Upper lobe of left lung (tissue), 6 donors: ENCODE measurements at regions not wholly inside any gene's neighbourhood (a gene's known extent, or its start where the extent isn't known, plus 50 kb on each side); places are given as distances from the start of the nearest gene placed in this dataset.

Experiments
- ATAC-seq, 2 donors: fragments of 200-7000 bp; cut with Tn5 transposase; one replicate each; pipeline ENCODE4 v1.9.1; 2022; ENCODE audit warnings: mild to moderate bottlenecking in 2 of 2, moderate library complexity in 2 of 2; ENCODE audit not compliant: low FRiP score in 2 of 2
- DNase-seq, 2 donors: peaks; one replicate each; pipeline ENCODE4 v3.0.0-alpha.2; 2019 to 2020
- H3K27ac ChIP-seq, 4 donors: fragments of 200-600 bp; sonication (generic); one replicate each; pipeline ENCODE4 v1.5.1; 2016 to 2019
- H3K27me3 ChIP-seq, 4 donors: fragments of 200-600 bp; sonication (generic); one replicate each; pipeline ENCODE4 v1.5.1; 2017 to 2019
- H3K36me3 ChIP-seq, 4 donors: fragments of 200-600 bp; sonication (generic); one replicate each; pipeline ENCODE4 v1.5.1; 2016 to 2019
- H3K4me1 ChIP-seq, 4 donors: fragments of 200-600 bp; sonication (generic); one replicate each; pipeline ENCODE4 v1.5.1; 2018 to 2019
- H3K4me3 ChIP-seq, 4 donors: fragments of 200-600 bp; sonication (generic); one replicate each; pipeline ENCODE4 v1.5.1; 2017 to 2019; ENCODE audit warnings: mild to moderate bottlenecking in 2 of 4, moderate library complexity in 1 of 4
- H3K9me3 ChIP-seq, 4 donors: fragments of 200-600 bp; sonication (generic); one replicate each; pipeline ENCODE4 v1.5.1; 2018 to 2019
- CTCF ChIP-seq, 6 experiments: fragments of 450-650 bp in 4 of 6; fragments of 200-600 bp in 2 of 6; sonication (generic) in 2 of 6; IDR thresholded peaks; one replicate each; pipeline ENCODE4 v1.5.1; 2016 to 2019; ENCODE audit warnings: antibody characterized with exemption in 6 of 6
- EP300 ChIP-seq, 4 donors: sonication (generic); formaldehyde crosslinking; IDR thresholded peaks; one replicate each; pipeline ENCODE4 v1.5.1; 2017; ENCODE audit warnings: antibody characterized with exemption in 4 of 4, control low read depth in 2 of 4
- POLR2A ChIP-seq, 4 donors: fragments of 450-650 bp; IDR thresholded peaks; one replicate each; pipeline ENCODE4 v1.5.1; 2016 to 2017; ENCODE audit warnings: antibody characterized with exemption in 4 of 4, mild to moderate bottlenecking in 2 of 4
- POLR2AphosphoS5 ChIP-seq, 2 donors: sonication (generic); formaldehyde crosslinking; IDR thresholded peaks; one replicate each; pipeline ENCODE4 v1.5.1; 2017; ENCODE audit warnings: antibody characterized with exemption in 2 of 2
- WGBS, 2 donors: methylation state at CpG; one replicate each; pipeline ENCODE4 v1.1.5; 2017 to 2018; 5-methylcytosine and 5-hydroxymethylcytosine counted together
- donor health status: DM: no; HTN: no; CAD: no; lungs with moderate emphysema.
- donor health status: DM: no; HTN: yes; CAD: no; lungs with severe emphysema.

GRCh38 chr16:16865374-16865773 is 486.4 kb downstream of the NPIPA7 start:
- TF ChIP-seq POLR2A (IDR thresholded peaks at IDR 0.05) = no peak
- TF ChIP-seq CTCF (IDR thresholded peaks at IDR 0.05) = no peak
- TF ChIP-seq POLR2AphosphoS5 (IDR thresholded peaks at IDR 0.05) = no peak
- H3K36me3 ChIP-seq = no peaks in the 10 kb centered on the region
- no peaks in the 10 kb centered on the region for H3K4me1 ChIP-seq
- ATAC-seq = no peak
- H3K9me3 ChIP-seq = no peaks in the 10 kb centered on the region
- H3K27ac ChIP-seq = no peak overlapping the region
- H3K4me3 ChIP-seq = no peak overlapping the region
- H3K27me3 ChIP-seq = no peaks in the 10 kb centered on the region
- DNase-seq = no peak
- 75 to 76% methylated on average over 3 of the region's 3 CpGs for WGBS, 2 donors

GRCh38 chr16:16867973-16868372 is 489.0 kb downstream of the NPIPA7 start:
- no peak for DNase-seq
- no peaks in the 10 kb centered on the region for H3K4me1 ChIP-seq
- no peaks in the 10 kb centered on the region for H3K9me3 ChIP-seq
- H3K27me3 ChIP-seq = no peaks in the 10 kb centered on the region
- 49 to 59% methylated on average over 7 of the region's 7 CpGs for WGBS, 2 donors
- H3K36me3 ChIP-seq = no peaks in the 10 kb centered on the region
- H3K4me3 ChIP-seq = no peak overlapping the region
- no peak for ATAC-seq
- no peak for TF ChIP-seq EP300 (IDR thresholded peaks at IDR 0.05)
- no peak for TF ChIP-seq CTCF (IDR thresholded peaks at IDR 0.05)
- TF ChIP-seq POLR2A (IDR thresholded peaks at IDR 0.05) = no peak
- no peak for TF ChIP-seq POLR2AphosphoS5 (IDR thresholded peaks at IDR 0.05)
- no peak overlapping the region for H3K27ac ChIP-seq

- Histone ChIP-seq H3K4me3 (no peak overlapping the region), H3K27ac (no peak overlapping the region), H3K9me3 (no peaks in the 10 kb centered on the region), H3K4me1 (no peaks in the 10 kb centered on the region), H3K36me3 (no peaks in the 10 kb centered on the region), H3K27me3 (no peaks in the 10 kb centered on the region)
- TF ChIP-seq POLR2AphosphoS5 (IDR thresholded peaks at IDR 0.05) (no peak), POLR2A (IDR thresholded peaks at IDR 0.05) (no peak), CTCF (IDR thresholded peaks at IDR 0.05) (no peak), EP300 (IDR thresholded peaks at IDR 0.05) (no peak)
- 26 to 44% methylated on average over 2 of the region's 2 CpGs for WGBS, 2 donors
- no peak for DNase-seq
- ATAC-seq = no peak
These were observed 489.8 kb downstream of the NPIPA7 start for GRCh38 chr16:16868727-16869126.

GRCh38 chr16:16869746-16870145 is 490.8 kb downstream of the NPIPA7 start:
- DNase-seq (no peak), ATAC-seq (no peak)
- H3K9me3 ChIP-seq = no peaks in the 10 kb centered on the region
- WGBS, 2 donors = 61 to 77% methylated on average over 5 of the region's 5 CpGs
- no peaks in the 10 kb centered on the region for H3K27me3 ChIP-seq
- H3K4me1 ChIP-seq = no peaks in the 10 kb centered on the region
- no peaks in the 10 kb centered on the region for H3K36me3 ChIP-seq
- H3K27ac ChIP-seq = no peak overlapping the region
- TF ChIP-seq EP300 (IDR thresholded peaks at IDR 0.05) (no peak), POLR2AphosphoS5 (IDR thresholded peaks at IDR 0.05) (no peak), CTCF (IDR thresholded peaks at IDR 0.05) (no peak), POLR2A (IDR thresholded peaks at IDR 0.05) (no peak)
- no peak overlapping the region for H3K4me3 ChIP-seq

- Histone ChIP-seq H3K4me3 (no peak overlapping the region), H3K27me3 (no peaks in the 10 kb centered on the region), H3K27ac (no peak overlapping the region), H3K36me3 (no peaks in the 10 kb centered on the region), H3K4me1 (no peaks in the 10 kb centered on the region), H3K9me3 (no peaks in the 10 kb centered on the region)
- no peak for DNase-seq
- TF ChIP-seq POLR2AphosphoS5 (IDR thresholded peaks at IDR 0.05) (no peak), CTCF (IDR thresholded peaks at IDR 0.05) (no peak), POLR2A (IDR thresholded peaks at IDR 0.05) (no peak), EP300 (IDR thresholded peaks at IDR 0.05) (no peak)
- no peak for ATAC-seq
- WGBS, 2 donors = 57 to 62% methylated on average over 8 to 9 of the region's 9 CpGs
These were observed 492.3 kb downstream of the NPIPA7 start for GRCh38 chr16:16871196-16871595.
